ENCODE measurements at regions not wholly inside any gene's neighbourhood (a gene's known extent, or its start where the extent isn't known, plus 50 kb on each side); places are given as distances from the start of the nearest gene placed in this dataset.

DNA sequence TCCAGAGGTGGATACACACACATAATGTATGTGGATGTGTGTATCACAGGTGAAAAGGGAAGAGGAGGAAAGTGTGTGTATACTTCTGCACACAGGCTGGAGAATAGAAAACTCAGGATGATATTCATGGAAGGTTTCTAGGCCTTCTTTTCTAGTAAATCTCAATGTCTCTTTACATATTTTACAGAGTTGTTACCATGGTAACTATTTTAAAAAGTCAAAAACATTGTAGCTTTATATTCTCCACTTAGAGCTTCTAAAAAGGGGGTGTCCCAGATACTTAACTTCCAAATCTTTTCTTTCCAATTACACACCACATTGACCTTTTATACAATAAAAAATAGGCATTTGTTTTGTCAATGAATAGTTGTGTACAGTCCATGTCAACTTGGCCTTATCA is 604.8 kb upstream of the LCORL start:
- ChIA-PET SMC1A (ENCODE audit: uncharacterized antibody, unreplicated experiment) (no interaction called here), POLR2A (no interaction called here), RAD21 (ENCODE audit: unreplicated experiment) (no interaction called here), CTCF (no interaction called here)
- Histone ChIP-seq H4K20me1 (ENCODE audit: control insufficient read depth, insufficient read depth) (no peaks in the 10 kb centered on the region), H2AFZ (ENCODE audit: control insufficient read depth, low read depth, low read length) (no peak overlapping the region), H3K9me3 (replicated peaks; ENCODE audit: control insufficient read depth, insufficient read depth, low read length) (no peaks in the 10 kb centered on the region; the same call in 2 of the 3 replicates), H3K79me2 (ENCODE audit: control insufficient read depth, insufficient read depth, low read length) (no peaks in the 10 kb centered on the region), H3K36me3 (ENCODE audit: control insufficient read depth in 2 of 2, insufficient read depth in 2 of 2, low read length in 1 of 2) (no peaks in the 10 kb centered on the region), H3K4me2 (ENCODE audit: control insufficient read depth, insufficient read depth) (no peak overlapping the region), H3K4me3 (no peak overlapping the region), H3K27ac (ENCODE audit: control insufficient read depth, insufficient read depth) (no peak overlapping the region), H3K4me1 (ENCODE audit: control insufficient read depth, insufficient read depth, low read length) (no peaks in the 10 kb centered on the region), H3K27me3 (replicated peaks in 1 of 2; ENCODE audit: control insufficient read depth in 2 of 2, insufficient read depth in 2 of 2, low read length in 1 of 2) (no peaks in the 10 kb centered on the region), H3K9ac (ENCODE audit: control insufficient read depth, insufficient read depth, low read length) (no peak overlapping the region)
- intact Hi-C loops (cut with micrococcal nuclease; ENCODE audit: unreplicated experiment): no loop called here
- FAIRE-seq: no peak
- BruUV-seq (replicated peaks): no TSS peak
- no peak for ATAC-seq
- DNase-seq (ENCODE audit: low read depth, low spot score): no peak
- in situ Hi-C loops (cut with MboI): no loop called here
- TF ChIP-seq, protein P1, sequence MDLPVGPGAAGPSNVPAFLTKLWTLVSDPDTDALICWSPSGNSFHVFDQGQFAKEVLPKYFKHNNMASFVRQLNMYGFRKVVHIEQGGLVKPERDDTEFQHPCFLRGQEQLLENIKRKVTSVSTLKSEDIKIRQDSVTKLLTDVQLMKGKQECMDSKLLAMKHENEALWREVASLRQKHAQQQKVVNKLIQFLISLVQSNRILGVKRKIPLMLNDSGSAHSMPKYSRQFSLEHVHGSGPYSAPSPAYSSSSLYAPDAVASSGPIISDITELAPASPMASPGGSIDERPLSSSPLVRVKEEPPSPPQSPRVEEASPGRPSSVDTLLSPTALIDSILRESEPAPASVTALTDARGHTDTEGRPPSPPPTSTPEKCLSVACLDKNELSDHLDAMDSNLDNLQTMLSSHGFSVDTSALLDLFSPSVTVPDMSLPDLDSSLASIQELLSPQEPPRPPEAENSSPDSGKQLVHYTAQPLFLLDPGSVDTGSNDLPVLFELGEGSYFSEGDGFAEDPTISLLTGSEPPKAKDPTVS (IDR thresholded peaks at IDR 0.05; ENCODE audit: low read depth, low read length): no peak
- TF ChIP-seq STAT1 (conservative IDR thresholded peaks at IDR 0.05): no peak
- TF ChIP-seq ZNF207 (IDR thresholded peaks at IDR 0.05; ENCODE audit: borderline replicate concordance): no peak
- TF ChIP-seq ZNF622 (IDR thresholded peaks at IDR 0.05): no peak
- TF ChIP-seq E4F1 (IDR thresholded peaks at IDR 0.05; ENCODE audit: borderline replicate concordance, partially characterized antibody): no peak
- no peak for TF ChIP-seq CBFB (IDR thresholded peaks at IDR 0.05; ENCODE audit: low read depth)
- TF ChIP-seq, protein P2, sequence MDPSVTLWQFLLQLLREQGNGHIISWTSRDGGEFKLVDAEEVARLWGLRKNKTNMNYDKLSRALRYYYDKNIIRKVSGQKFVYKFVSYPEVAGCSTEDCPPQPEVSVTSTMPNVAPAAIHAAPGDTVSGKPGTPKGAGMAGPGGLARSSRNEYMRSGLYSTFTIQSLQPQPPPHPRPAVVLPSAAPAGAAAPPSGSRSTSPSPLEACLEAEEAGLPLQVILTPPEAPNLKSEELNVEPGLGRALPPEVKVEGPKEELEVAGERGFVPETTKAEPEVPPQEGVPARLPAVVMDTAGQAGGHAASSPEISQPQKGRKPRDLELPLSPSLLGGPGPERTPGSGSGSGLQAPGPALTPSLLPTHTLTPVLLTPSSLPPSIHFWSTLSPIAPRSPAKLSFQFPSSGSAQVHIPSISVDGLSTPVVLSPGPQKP (IDR thresholded peaks at IDR 0.05; ENCODE audit: low read depth, low read length): no peak
- no peak for TF ChIP-seq SIN3A (IDR thresholded peaks at IDR 0.05; ENCODE audit: low read depth, low read length)
- no peak for TF ChIP-seq SUZ12 (IDR thresholded peaks at IDR 0.05; ENCODE audit: unreplicated experiment)
- no peak for TF ChIP-seq BCL11A (IDR thresholded peaks at IDR 0.05; ENCODE audit: low read depth, low read length)
- TF ChIP-seq RELB (IDR thresholded peaks at IDR 0.05; ENCODE audit: low read depth): no peak
- TF ChIP-seq STAT3 (IDR thresholded peaks at IDR 0.05; ENCODE audit: low read depth, low read length): no peak
- TF ChIP-seq SMARCA5 (IDR thresholded peaks at IDR 0.05): no peak
- TF ChIP-seq NFYB (IDR thresholded peaks at IDR 0.05; ENCODE audit: insufficient read depth, low read depth, low read length): no peak
- TF ChIP-seq, protein P3, sequence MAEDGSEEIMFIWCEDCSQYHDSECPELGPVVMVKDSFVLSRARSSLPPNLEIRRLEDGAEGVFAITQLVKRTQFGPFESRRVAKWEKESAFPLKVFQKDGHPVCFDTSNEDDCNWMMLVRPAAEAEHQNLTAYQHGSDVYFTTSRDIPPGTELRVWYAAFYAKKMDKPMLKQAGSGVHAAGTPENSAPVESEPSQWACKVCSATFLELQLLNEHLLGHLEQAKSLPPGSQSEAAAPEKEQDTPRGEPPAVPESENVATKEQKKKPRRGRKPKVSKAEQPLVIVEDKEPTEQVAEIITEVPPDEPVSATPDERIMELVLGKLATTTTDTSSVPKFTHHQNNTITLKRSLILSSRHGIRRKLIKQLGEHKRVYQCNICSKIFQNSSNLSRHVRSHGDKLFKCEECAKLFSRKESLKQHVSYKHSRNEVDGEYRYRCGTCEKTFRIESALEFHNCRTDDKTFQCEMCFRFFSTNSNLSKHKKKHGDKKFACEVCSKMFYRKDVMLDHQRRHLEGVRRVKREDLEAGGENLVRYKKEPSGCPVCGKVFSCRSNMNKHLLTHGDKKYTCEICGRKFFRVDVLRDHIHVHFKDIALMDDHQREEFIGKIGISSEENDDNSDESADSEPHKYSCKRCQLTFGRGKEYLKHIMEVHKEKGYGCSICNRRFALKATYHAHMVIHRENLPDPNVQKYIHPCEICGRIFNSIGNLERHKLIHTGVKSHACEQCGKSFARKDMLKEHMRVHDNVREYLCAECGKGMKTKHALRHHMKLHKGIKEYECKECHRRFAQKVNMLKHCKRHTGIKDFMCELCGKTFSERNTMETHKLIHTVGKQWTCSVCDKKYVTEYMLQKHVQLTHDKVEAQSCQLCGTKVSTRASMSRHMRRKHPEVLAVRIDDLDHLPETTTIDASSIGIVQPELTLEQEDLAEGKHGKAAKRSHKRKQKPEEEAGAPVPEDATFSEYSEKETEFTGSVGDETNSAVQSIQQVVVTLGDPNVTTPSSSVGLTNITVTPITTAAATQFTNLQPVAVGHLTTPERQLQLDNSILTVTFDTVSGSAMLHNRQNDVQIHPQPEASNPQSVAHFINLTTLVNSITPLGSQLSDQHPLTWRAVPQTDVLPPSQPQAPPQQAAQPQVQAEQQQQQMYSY (CRISPR knock-in tag; IDR thresholded peaks at IDR 0.05): no peak
- TF ChIP-seq IRF4 (IDR thresholded peaks at IDR 0.05; ENCODE audit: low read depth, low read length): no peak
- TF ChIP-seq KDM1A (IDR thresholded peaks at IDR 0.05; ENCODE audit: borderline replicate concordance): no peak

All from GM12878 (cell line).